Lower leg skin (tissue), 3 donors: ENCODE measurements at regions not wholly inside any gene's neighbourhood (a gene's known extent, or its start where the extent isn't known, plus 50 kb on each side); places are given as distances from the start of the nearest gene placed in this dataset.

Experiments
- POLR2A ChIP-seq, 2 donors: fragments of 450-650 bp; IDR thresholded peaks; one replicate each; pipeline ENCODE4 v1.6.1; 2016 to 2017; ENCODE audit warnings: antibody characterized with exemption in 2 of 2, mild to moderate bottlenecking in 1 of 2, moderate library complexity in 1 of 2
- TF ChIP-seq, protein P1 (sequence below), 3 donors: fragments of 450-650 bp; IDR thresholded peaks; one replicate each; pipeline ENCODE4 v1.5.1; 2016; ENCODE audit warnings: antibody characterized with exemption in 3 of 3, mild to moderate bottlenecking in 3 of 3, moderate library complexity in 2 of 3

GRCh38 chr5:106595864-106596263 lies 1074.9 kb downstream of the EFNA5 start:
- no peak for TF ChIP-seq POLR2A (IDR thresholded peaks at IDR 0.05)
- TF ChIP-seq, protein P1, sequence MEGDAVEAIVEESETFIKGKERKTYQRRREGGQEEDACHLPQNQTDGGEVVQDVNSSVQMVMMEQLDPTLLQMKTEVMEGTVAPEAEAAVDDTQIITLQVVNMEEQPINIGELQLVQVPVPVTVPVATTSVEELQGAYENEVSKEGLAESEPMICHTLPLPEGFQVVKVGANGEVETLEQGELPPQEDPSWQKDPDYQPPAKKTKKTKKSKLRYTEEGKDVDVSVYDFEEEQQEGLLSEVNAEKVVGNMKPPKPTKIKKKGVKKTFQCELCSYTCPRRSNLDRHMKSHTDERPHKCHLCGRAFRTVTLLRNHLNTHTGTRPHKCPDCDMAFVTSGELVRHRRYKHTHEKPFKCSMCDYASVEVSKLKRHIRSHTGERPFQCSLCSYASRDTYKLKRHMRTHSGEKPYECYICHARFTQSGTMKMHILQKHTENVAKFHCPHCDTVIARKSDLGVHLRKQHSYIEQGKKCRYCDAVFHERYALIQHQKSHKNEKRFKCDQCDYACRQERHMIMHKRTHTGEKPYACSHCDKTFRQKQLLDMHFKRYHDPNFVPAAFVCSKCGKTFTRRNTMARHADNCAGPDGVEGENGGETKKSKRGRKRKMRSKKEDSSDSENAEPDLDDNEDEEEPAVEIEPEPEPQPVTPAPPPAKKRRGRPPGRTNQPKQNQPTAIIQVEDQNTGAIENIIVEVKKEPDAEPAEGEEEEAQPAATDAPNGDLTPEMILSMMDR (IDR thresholded peaks at IDR 0.05): no peak
